GM18858 (cell line): ENCODE measurements at regions not wholly inside any gene's neighbourhood (a gene's known extent, or its start where the extent isn't known, plus 50 kb on each side); places are given as distances from the start of the nearest gene placed in this dataset.

Source experiments
- ATAC-seq: cut with Tn5 transposase; IDR thresholded peaks from one replicate; pipeline ENCODE4 v1.9.1; 2021; ENCODE audit not compliant: unreplicated experiment

DNA sequence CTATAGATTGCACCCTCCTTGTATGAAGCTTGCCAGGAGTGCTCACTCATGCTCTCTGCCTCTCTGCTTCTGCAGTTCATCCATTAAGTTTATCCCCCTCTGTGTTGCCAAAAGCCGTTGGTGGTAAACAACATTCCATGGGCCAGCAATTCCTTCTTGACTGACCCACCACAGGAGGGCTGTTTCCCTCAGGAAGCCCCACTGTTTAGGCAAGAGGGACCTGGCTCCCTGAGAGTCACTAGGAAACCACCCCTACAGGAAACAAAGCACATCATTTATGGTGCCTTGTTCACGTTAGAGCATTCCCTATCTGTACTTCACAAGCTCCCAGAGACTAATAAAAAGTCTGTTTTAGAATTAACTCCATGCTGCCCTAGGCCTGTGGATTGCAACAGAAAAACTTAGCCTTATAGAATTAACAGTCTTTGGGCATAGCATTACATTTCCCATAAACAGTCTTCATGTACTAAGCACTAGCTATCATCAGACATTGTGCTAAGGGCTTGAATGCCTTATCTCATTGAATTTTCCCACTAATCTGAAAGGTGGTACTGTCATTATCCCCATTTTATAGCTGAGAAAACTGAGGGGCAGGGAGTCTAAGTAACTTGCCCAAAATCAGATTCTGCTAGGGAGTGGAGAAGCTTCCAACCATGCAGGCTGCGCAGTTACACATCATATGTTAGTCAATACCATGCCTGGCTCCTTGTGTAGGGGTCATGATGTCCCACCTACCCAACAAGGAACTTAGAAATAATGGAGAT, 149.9 kb downstream of the SHQ1 start:
- no peak for ATAC-seq

DNA sequence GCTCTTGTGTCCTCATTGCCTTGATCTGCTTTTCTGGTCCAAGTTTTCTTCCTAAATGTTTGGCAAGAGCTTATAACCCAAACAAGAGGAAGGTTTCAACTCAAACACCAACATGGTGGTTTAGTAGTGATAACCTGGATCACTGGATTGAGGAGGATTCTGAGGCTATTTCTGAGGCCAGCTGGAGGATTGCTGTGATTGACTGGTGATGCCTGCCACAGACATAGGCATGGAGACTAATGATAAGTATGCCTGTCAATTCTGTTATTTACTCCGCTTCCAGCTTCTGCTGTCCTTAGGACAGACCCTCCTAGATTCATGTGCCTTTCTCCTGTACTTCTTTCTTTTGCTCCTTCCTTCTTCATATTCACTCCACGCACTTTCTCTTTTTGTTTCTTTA, 150.5 kb downstream of the SHQ1 start:
- ATAC-seq: no peak

- ATAC-seq: no peak
Measured at GRCh38 chr3:72696815-72697214, 151.4 kb downstream of the SHQ1 start.

DNA sequence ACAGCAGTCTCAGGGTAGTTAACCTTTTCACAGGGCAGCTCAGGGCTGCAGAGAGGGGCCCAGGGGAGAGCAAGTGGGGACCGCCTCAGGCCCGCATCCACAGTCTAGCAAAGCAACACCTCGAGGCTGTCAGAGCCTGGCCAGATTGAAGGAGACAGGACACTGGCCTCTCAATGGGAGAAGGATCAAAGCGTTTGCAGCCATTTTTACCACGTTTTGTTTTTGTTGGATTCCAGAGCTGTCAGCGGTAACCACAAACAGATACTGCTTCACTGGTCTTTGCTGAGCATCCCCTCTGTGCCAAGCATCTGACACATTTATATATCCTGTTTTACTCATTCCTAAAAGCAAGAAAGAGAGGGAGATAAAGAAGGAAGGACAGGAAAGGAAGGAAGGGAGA, 153.8 kb downstream of the SHQ1 start:
- no peak for ATAC-seq

DNA sequence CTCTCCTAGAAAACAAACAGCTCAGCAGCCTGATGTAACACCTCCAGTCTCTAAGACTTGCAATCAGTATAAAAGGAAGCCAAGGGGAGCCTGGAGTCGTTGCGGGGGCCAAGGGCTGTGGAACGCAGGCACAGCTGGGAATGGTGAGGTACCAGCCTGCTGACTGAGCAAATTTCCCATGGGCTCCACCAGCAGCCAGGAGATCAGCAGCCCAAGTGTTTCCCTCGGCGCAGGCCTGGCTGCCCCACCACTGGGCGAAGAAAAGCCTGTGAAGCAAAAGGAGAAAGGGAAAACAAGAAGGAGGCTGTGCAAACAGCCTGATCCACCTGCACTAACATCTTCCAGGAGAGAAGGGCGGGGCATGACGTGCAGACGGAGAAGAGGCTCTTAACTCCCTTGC, 155.3 kb downstream of the SHQ1 start:
- no peak for ATAC-seq

- ATAC-seq: no peak
Measured at GRCh38 chr3:72690629-72691028, 157.6 kb downstream of the SHQ1 start.

DNA sequence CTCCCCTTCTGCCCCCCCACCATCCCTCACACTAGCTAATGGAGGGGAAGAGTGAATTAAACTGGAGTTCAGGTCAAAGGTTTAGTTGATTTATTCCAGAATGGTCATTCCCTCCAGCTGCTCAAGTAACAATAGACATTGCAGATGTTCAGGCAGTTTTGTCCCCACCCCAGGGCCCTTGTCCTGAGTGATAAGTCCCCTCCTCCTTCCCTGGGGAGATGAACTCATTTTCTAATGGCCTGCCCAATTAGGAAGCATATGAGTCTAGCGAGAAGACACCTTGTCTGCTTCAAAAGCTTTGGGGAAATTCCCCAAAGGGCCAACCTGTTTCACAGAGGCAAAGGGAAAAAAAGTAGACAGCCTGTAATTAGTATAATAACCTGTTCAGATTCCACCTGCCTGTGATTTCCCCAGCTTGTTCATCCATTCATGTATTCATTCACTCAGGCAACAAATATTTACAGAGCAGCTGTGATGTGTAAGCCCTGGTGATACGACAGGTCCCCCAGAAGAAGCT, 165.3 kb downstream of the SHQ1 start:
- ATAC-seq: peak; percentile 63

DNA sequence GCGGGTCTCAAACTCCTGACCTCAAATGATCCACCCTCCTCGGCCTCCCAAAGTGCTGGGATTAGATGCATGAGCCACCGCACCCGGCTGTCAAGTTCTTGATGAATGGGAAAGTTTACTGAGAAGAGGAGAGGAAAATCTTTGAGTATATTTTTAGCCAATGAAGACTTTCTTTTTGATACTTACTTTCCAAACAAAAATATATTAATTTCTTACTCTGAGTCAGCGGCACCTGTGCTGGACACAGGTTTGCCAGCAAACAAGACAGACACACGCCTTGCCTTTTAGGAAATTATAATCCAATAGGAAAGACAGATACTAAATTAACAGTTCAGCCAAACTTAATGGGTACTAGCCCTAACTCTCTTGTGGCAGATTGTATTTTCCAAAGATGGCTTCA, 166.6 kb downstream of the SHQ1 start:
- ATAC-seq: no peak

DNA sequence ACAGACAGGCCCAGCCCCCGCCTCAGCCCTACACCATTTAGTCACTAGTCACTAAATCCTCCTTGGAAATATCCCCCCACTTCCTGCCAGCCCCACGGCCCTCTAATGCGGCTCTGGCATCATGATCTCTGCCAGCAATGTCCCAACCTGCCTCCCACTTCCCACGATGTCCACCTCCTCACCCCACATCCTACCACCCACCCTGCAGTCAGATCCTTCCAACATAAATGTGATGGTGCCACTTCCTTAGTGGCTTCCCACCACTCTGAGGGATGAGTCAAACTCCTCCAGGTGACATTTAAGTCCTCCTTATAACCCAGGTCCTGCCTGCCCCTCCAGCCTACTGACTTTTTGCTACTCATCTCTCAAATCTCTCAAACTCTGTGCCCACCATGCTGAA, 167.5 kb downstream of the SHQ1 start:
- ATAC-seq: no peak

DNA sequence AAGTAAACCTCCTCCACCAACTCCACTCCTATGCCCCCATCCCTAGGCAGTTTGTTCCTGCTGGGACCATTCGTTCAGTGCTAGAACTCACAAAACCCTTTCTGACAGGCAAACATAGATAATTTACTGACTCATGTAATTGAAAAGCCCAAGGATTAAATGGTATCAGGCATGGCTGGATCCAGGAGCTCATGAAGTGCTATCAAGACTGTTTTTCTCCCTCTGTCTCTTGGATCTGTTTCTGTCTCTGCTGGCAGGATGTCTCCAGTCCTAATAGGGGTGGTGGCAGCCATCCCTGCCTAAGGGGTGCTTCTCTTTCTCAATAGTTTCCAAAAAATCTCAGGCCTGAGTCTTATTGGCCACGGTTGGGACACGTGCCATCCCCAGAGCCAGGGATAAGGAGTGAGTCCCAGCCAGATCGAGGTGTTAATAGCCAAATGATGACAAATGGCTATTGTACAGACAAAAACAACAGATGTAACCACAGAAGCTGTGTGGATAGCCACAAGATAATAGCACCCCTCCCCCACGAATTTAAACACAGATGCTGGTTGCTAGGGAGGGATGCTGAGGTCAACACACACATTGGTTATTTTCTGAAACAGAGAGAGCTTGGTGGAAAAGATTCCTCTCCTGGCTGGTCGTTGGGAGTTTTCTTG, 168.6 kb downstream of the SHQ1 start:
- ATAC-seq: no peak

DNA sequence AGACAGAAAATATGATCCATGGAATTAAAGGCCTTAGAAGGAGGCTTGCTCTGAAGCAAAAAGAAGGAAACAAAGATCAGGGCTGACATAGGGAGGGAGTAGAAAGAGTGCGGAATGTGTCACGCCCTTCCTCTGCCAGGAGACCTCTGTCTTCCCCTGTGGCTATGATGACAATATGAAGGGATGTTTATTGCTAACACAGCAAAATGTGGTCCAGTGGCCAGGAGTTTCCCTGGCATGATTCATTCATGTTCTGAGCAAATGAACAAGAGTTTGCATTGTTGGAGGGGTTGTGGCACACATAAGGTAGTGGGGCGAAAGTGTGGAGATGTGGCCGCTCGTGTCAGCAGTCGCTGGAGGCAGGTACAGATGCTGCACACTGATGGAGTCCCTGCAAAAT, 169.4 kb downstream of the SHQ1 start:
- ATAC-seq: no peak

- no peak for ATAC-seq
Measured at GRCh38 chr3:72678380-72678779, 169.9 kb downstream of the SHQ1 start.

- ATAC-seq: no peak
Measured at GRCh38 chr3:72675243-72675642, 173.0 kb downstream of the SHQ1 start.

- ATAC-seq: no peak
Measured at GRCh38 chr3:72673011-72673771, 175.1 kb downstream of the SHQ1 start.

GRCh38 chr3:72669224-72669623, 179.0 kb downstream of the SHQ1 start:
- ATAC-seq: no peak

DNA sequence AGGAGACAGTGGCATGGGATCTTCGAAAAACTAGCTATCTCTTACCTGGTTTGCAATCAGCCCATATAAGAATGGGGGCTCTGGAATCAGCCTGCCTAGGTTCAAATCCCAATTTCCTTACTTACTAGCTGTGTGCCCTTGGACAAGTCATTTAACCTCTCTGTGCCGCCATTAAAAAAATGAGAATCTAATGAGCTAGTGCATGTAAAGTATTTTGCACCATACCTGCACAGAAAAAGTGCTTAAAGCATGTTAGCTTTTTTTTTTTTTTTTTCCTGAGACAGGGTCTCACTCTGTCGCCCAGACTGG, 181.8 kb downstream of the SHQ1 start:
- ATAC-seq: no peak

DNA sequence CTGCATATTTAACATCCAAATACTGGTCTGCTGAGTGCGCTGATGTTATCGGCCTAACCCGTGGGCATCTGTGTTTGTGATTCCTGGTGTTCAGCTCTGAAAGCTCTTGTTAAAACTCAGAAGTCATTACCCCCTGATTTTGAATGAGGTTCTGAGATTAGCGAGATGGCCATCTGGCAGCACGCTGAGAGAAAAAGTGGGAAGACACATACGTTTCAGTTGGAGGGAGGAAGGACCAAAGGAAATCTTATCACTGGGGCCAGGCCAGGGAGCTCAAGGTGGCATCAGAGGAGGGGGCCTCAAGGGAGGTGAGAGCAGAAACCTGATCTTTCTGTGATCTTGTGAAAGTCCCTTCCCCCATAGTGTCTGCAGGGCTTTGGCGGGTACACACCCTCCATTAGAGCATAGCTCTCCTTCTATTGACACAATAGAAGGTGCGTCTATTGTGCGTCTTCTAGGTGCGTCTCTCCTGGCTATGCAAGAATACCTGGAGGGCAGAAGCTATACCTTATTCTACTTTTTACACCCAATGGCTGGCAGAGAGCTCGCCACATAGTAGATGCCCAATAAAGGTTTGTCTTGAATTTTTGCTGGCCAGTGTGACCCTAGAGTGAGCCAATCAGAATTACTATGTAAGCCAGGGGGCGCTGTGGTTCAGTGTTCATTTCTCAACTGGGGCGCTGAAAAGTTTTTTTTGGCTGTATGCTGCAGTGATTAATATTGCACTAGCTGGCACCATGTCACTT, 182.4 kb downstream of the SHQ1 start:
- ATAC-seq: no peak

- ATAC-seq: no peak
Measured at GRCh38 chr3:72665103-72665502, 183.1 kb downstream of the SHQ1 start.

GRCh38 chr3:72664184-72664975, 183.9 kb downstream of the SHQ1 start:
- ATAC-seq: no peak

DNA sequence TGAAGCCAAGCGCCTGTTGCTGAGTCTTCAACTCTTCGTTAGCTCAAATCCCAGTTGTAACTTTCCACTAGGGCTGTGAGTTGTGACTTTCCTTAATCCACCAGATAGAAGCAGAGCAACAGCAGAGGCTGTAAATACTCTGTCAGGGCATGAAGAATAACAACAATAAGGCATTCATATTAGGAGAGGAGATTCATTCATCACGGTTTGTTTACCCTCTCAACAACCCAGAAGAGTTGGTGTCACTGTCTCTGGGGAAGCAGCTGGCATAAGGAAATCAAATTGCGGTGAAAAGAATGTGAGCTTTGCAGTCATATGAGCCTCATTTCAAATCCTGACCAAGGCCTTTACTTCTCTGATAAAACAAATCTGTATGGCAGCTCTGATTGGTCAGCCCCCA, 184.8 kb downstream of the SHQ1 start:
- ATAC-seq: no peak

GRCh38 chr3:72661115-72661457, 187.2 kb downstream of the SHQ1 start:
- no peak for ATAC-seq
